ENCODE measurements at regions not wholly inside any gene's neighbourhood (a gene's known extent, or its start where the extent isn't known, plus 50 kb on each side); places are given as distances from the start of the nearest gene placed in this dataset.
"Not testable (repeated sequence)": the region's sequence is repeated elsewhere in the genome, so short reads cannot be mapped to it uniquely, and the experiment has no call there.

- no peak for DNase-seq (ENCODE audit: low spot score)
Observed at GRCh38 chr2:101610750-101611315, 86.7 kb upstream of the MAP4K4 start.

DNA sequence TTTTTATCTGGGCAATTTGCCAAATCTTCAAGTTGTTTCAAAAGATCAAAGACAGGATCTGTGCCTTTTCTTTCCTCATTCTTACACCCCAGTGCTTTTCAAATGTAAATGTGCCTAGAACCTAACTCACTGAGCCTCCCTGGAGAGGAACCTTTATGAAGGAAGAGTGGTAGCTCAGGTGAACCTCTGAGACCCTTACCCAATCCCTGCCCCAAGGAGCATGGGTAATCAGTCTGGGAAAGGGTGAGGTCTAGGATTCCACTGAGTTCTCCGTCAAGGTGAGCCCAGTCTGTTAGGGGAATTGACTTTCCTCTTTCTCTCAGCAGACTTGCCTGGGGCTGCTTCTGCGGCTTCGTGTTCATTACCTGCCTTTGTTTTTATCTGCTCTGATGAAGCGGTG is 88.1 kb upstream of the MAP4K4 start:
- no peak for DNase-seq (ENCODE audit: low spot score)

- no peak for DNase-seq (ENCODE audit: low spot score)
Observed at GRCh38 chr2:101608408-101609310, 88.8 kb upstream of the MAP4K4 start.

DNA sequence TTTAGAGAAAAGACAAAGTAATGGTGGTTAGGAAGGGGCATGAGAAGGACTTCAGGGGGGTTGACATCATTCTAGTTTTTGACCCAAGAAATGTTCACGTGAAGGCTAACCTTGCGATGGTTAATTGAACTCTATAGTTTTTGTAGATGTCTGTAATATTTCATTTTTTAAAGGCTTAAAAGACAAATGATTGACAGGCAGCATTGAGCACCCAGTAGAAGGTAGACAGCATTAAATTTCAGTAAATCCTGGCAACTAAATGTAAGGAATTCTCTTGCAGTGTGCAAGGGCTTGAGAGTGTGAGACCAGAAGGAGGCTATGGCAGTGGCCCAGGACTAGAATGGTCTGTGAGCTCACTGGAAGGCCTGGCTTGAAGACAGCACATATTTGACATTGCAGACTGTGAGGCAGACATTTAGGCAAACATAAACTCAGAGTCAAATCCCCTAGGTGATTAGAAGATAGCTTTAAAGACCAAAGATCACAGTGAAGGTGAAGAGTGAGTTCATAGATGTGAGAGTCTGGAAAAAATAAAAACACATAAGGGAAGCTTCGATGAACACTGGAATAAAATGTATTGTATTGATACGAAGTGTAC is 100.1 kb upstream of the MAP4K4 start:
- no peak for DNase-seq (ENCODE audit: low spot score)

GRCh38 chr2:101596333-101596732 is 101.2 kb upstream of the MAP4K4 start:
- no peak for DNase-seq (ENCODE audit: low spot score)

DNA sequence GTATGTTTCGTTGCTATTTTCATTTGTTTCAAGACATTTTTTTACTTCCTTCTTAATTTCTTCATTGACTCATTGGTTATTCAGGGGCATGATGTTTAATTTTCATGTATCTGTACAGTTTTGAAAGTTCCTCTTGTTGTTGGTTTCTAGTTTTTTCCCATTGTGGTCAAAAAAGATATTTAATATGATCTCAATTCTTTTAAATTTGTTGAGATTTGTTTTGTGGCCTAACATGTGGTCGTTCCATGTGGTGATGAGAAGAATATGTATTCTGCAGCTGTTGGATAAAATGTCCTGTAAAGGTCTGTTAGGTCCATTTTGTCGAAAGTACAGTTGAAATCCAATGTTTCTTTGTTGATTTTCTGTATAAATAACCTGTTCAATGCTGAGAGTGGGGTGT is 110.3 kb upstream of the MAP4K4 start:
- no peak for DNase-seq (ENCODE audit: low spot score)

DNA sequence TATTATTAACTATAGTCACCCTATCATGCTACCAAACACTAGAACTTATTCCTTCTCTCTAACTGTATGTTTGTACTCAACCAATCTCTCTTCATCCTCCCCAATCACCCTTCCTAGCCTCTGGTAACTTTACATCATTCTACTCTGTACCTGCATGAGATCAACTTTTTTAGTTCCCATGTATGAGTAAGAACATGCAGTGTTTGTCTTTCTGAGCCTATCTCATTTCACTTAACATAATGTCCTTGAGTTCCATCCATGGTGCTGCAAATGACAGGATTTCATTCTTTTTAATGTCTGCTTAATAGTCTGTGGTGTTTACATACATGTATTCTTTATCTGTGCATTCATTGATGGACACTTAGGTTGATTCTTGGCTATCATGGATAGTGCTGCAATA is 108.9 kb upstream of the RFX8 start:
- no peak for DNase-seq (ENCODE audit: low spot score)

DNA sequence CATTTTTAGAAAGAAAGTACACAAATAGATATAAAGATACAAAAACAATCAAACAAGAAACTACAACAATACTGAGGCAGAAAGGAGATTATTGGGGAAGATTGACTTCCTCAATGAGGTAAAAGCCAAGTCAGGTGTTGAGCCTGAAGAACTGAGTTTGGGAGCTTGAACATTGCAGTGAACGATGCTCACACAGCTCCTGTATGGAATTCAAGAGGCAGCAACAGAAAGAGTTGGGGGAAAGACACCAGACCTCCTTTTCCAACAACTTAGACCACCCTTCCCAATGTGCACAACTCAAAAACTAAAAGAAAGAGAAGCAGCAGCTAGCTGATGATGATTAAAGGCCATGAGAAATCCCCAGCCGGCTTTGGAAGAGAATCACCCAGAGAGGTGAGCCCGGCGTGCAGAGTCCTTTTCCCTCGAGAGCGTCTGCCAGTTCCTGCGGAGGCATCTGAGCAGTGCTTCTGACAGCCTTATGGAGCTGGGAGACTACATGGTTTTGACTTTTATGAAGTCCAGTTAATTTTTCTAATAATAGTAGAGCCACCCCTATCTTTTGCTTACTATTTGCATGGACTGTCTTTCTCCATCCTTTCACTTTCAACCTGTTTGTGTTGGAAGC is 106.9 kb upstream of the RFX8 start:
- DNase-seq (ENCODE audit: low spot score), result no peak

GRCh38 chr2:101580528-101580927 is 105.6 kb upstream of the RFX8 start:
- DNase-seq (ENCODE audit: low spot score), result no peak

GRCh38 chr2:101578671-101579070 is 103.8 kb upstream of the RFX8 start:
- no peak for DNase-seq (ENCODE audit: low spot score)

- DNase-seq (ENCODE audit: low spot score), result not testable (repeated sequence)
Observed at GRCh38 chr2:101578135-101578534, 103.2 kb upstream of the RFX8 start.

DNA sequence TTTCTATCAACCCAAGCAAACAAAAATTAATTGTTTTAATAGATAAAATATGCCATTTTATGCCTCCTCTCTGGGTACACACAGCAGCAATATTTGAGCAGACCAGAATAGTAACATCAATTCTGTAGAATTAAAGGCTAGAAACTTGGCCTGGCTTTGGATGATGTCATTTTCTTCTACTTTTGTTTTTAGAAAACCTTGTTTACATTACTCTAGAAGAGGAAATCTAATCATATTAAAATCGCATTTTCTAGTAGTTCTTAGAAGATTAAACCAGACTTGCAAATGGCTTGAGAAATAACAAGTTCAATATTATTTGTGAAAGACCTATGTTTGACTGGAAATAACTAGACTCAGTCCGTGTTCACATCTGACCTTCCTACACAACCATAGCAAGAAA is 102.3 kb upstream of the RFX8 start:
- no peak for DNase-seq (ENCODE audit: low spot score)

- DNase-seq (ENCODE audit: low spot score), result no peak
Observed at GRCh38 chr2:101574622-101575021, 99.7 kb upstream of the RFX8 start.

GRCh38 chr2:101571951-101572350 is 97.0 kb upstream of the RFX8 start:
- no peak for DNase-seq (ENCODE audit: low spot score)

GRCh38 chr2:101569886-101570520 is 95.1 kb upstream of the RFX8 start:
- no peak for DNase-seq (ENCODE audit: low spot score)

- DNase-seq (ENCODE audit: low spot score), result no peak
Observed at GRCh38 chr2:101568969-101569368, 94.1 kb upstream of the RFX8 start.

GRCh38 chr2:101566632-101567228 is 91.8 kb upstream of the RFX8 start:
- no peak for DNase-seq (ENCODE audit: low spot score)

DNA sequence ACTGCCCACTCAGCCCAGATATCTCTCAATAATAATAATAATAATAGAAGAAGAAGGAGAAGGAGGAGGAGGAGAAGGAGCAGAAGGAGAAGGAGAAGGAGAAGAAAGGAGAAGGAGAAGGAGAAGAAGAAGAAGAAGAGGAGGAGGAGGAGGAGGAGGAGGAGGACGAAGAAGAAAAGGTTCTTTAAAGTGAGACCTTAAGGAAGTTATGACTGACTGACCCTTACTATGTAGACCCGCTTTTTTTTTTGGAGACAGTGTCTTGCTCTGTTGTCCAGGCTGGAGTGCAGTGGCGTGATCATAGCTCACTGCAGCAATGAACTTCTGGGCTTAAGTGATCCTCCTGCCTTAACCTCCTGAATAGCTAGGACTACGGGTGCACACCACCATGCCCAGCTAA is 88.9 kb upstream of the RFX8 start:
- no peak for DNase-seq (ENCODE audit: low spot score)

DNA sequence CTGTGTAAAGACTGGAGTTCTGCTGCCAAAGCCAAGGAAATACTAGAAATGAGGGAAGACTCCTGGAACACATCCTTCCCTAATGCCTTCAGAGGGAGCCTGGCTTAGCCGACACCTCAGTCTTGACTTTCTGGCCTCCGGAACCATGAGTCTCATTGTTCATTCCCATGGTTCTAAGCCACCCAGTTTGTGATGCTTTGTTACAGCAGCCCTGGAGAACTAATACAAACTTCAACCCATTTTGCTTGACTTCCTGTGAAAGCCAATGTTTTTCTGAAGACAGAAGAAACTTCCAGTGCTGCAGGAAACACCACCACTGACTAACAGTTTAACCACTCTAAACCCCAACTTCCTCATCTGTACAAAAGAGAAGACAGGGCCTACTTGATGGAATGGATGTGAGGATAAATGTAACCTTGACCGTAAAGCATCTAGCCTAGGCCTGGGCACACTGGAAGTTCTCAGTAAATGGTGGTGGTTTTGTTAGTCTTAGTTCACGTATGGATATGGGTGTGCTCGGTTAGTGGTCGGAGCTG is 85.9 kb upstream of the RFX8 start:
- peak; percentile 23 for DNase-seq (ENCODE audit: low spot score)

DNA sequence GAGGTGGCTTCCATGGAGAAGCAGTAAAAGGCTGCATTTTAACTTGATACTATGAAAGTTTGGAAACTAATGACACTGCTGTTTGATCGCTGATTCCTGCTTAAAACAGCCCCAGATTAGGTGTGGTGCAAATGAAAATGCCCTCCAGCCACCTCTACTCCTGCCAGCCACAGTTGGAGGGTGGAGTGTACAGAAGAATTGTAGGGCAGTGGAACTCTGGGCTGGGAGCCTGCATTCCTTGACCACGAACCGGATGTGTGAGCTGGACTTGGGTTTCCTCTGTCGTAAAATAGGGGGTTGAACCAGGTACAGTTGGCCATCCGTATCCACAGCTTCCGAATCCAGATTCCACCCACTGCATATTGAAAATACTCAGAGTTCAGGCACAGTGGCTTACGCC is 84.6 kb upstream of the RFX8 start:
- no peak for DNase-seq (ENCODE audit: low spot score)

DNA sequence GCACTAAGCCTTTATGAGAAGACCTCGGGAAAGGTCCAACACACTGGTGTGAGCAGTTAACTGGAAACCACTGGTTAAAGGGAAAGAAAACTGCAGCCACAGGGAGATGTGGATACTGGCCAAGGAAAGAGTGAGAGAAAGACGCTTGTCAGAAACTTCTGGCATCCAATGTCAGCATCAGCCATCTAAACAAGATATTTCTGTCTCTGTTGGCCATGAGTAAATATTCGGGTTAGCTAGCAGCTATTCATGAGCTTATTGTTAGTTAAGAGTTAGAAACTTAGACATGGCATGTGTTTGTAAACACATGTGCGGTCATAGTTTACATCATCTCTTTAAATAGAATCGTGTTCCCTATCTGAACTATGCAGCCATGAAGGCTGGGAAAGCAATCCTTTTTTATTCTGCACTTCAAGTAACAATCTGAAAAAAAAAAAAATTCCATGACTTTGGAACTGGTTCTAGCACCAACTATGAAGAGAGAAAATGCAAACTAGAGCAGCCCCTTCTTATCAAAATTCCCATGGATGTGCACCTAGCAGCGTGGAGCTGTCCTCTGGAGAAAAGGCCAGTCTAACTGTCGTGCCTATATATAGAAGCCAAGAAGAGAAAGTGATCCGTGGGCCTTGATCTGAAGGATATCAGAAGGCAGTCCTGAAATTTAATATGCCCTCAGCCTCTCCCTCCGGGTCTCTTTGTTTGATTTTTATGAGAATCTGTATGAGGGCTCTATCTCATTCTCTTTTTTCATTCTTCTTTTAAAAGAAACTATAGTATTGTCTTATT is 84.0 kb upstream of the RFX8 start:
- no peak for DNase-seq (ENCODE audit: low spot score)

All from CD4-positive, alpha-beta T cell treated with Interleukin-6 at 100 ng/mL for 8 hours (primary cell).